Suprapubic skin (tissue), 4 donors: ENCODE measurements at regions not wholly inside any gene's neighbourhood (a gene's known extent, or its start where the extent isn't known, plus 50 kb on each side); places are given as distances from the start of the nearest gene placed in this dataset.

Experiments
- CTCF ChIP-seq, 2 donors: fragments of 200-600 bp in 1 of 2; fragments of 450-650 bp in 1 of 2; sonication (generic) in 1 of 2; IDR thresholded peaks; one replicate each; pipeline ENCODE4 v1.5.1; 2016 to 2019; ENCODE audit warnings: antibody characterized with exemption in 2 of 2, mild to moderate bottlenecking in 1 of 2, moderate library complexity in 1 of 2
- POLR2A ChIP-seq, 2 donors: fragments of 450-650 bp; IDR thresholded peaks; one replicate each; pipeline ENCODE4 v1.6.1; 2017; ENCODE audit warnings: antibody characterized with exemption in 2 of 2, mild to moderate bottlenecking in 2 of 2, moderate library complexity in 2 of 2
- POLR2AphosphoS5 ChIP-seq, 3 donors: sonication (generic); formaldehyde crosslinking; IDR thresholded peaks; one replicate each; pipeline ENCODE4 v1.6.1; 2017; ENCODE audit warnings: antibody characterized with exemption in 3 of 3

GRCh38 chr6:86045038-86045437, 402.4 kb upstream of the SYNCRIP start:
- TF ChIP-seq CTCF (IDR thresholded peaks at IDR 0.05) (no peak), POLR2AphosphoS5 (IDR thresholded peaks at IDR 0.05) (no peak), POLR2A (IDR thresholded peaks at IDR 0.05) (no peak)
